GM12872 (cell line): ENCODE measurements at regions not wholly inside any gene's neighbourhood (a gene's known extent, or its start where the extent isn't known, plus 50 kb on each side); places are given as distances from the start of the nearest gene placed in this dataset.

Experiments used
- TF ChIP-seq, protein P1 (sequence below): IDR thresholded peaks from 3 replicates; pipeline ENCODE4 v1.5.1; 2011; ENCODE audit warnings: low read depth, mild to moderate bottlenecking, low read length, moderate library complexity; ENCODE audit not compliant: insufficient read depth

DNA sequence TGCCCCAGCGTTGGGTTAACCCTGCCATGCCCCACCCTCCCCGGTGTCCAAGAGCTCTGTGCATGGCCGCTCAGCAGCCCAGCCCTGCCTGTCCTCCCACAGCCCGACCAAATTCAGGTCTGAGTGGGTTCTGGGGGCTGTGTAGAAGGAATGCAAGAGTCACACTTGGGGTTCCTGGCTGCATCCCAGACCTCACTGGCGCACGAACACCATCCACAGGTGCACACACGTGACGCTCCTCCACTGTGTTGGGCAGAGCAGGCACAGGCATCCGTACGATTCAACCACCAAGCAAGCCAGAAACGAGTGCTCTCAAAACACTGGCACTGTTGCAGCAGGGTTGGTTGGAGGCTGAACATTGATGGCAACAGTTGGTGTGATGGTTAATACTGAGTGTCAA lies 93.9 kb downstream of the OLFM1 start:
- TF ChIP-seq, protein P1, sequence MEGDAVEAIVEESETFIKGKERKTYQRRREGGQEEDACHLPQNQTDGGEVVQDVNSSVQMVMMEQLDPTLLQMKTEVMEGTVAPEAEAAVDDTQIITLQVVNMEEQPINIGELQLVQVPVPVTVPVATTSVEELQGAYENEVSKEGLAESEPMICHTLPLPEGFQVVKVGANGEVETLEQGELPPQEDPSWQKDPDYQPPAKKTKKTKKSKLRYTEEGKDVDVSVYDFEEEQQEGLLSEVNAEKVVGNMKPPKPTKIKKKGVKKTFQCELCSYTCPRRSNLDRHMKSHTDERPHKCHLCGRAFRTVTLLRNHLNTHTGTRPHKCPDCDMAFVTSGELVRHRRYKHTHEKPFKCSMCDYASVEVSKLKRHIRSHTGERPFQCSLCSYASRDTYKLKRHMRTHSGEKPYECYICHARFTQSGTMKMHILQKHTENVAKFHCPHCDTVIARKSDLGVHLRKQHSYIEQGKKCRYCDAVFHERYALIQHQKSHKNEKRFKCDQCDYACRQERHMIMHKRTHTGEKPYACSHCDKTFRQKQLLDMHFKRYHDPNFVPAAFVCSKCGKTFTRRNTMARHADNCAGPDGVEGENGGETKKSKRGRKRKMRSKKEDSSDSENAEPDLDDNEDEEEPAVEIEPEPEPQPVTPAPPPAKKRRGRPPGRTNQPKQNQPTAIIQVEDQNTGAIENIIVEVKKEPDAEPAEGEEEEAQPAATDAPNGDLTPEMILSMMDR: no peak

DNA sequence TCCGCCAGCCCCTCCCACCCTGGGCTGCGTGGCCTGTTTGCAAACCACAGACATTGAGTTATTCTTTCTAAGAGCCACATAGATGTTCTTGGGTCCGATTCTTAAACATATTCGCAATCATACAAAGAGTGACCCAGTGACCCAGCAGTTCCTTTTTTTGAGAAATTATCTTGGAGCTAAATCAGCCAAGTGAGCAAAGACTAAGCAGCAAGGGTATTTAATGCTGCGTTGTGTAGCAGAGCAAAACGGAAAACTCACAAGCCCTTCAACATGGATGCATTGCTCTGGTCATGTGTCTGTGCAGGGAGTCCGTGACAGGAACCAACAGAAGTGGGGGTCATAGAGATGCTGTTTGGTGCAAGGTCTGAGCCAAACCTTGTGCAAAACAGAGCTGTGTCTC lies 95.6 kb downstream of the OLFM1 start:
- TF ChIP-seq, protein P1: no peak

DNA sequence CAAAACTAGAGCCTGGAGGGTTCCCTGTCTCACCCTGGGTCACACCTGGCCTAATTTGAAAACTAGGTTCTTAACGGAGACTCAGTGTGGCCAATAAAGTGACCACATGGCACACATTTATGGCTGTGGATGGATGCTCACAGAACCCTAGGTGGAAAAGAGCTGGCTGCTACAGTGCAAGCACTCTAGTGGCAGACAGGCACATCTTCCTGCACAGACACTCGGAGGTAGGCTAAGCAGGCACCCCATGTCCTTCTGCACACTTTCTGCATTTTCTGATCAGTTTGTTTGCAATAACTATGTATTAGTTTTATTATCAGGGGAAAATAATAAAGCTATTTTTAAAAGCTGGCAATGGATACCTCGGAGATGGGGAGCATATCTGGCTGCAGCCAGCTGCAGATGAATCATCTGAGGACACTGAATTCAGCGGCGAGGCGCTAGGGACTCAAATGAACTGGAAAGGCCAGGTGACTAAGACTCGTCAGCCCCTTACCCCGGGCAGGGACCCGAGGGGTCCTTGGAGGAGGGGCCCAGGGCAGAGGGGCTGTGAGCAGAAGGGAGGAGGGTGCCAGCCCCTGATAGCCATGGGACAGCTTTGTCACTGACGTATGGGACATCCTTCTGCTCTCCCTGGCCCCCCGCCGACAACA lies 96.2 kb downstream of the OLFM1 start:
- TF ChIP-seq, protein P1: no peak

DNA sequence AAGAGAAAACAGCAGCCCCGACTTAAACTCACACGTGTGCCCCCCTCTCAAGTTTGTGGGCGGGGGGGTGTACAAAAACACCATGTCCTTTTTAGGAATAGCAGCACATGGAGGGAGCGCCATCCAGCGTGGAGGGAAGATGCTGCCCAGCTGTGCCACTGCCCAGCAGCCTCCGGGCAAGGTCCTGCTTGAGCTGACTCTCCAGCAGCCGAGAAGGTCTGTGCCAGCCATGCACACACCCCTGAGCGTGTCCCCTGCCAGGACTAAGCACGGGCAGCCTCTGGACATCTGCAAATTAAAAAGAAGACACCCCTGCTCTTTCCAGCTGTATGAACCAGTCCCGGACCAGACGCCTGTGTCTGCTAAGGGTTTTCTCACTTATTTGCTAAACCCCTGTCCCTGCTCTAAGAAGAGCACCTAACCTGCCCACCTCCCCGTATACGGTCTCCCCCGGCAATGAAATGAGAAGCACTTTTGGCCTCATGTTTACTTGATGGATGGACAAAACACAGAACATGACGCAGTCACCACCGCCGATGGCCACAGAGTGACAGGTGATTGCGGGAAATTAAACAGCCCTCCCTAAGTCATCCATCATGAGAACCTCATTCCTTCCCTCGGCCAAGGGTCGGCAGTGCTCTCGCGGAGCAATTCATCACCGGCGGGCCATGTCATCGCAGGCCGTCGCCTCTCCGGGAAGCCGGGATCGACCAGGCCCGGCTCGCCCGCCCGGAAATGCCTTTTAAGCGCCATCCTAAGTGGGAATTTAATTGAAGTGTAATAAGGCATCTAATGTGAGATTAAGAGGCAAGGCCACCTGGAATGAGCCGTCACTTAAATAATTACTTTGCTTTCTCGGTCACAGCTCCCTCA lies 96.9 kb downstream of the OLFM1 start:
- TF ChIP-seq, protein P1: no peak

DNA sequence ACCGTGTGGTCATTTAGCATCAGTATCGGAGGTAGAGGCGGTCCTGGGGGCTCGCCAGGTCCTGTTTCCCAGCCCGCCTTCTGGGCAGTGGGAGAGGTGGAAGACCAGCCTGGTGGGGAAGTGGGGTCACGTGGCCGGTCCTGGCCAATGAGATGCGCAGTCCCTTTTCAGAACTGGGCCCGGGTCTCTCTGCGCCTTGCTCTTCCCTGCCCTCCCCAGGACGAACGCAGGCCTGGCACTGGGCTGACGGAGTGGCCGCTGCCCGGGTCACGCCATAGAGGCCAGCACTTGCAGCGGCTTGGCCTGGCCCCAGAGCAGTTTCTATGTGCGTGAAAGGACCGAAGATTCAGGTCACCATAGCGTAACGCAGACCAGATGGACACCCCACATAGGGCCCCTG lies 97.6 kb downstream of the OLFM1 start:
- TF ChIP-seq, protein P1: no peak

DNA sequence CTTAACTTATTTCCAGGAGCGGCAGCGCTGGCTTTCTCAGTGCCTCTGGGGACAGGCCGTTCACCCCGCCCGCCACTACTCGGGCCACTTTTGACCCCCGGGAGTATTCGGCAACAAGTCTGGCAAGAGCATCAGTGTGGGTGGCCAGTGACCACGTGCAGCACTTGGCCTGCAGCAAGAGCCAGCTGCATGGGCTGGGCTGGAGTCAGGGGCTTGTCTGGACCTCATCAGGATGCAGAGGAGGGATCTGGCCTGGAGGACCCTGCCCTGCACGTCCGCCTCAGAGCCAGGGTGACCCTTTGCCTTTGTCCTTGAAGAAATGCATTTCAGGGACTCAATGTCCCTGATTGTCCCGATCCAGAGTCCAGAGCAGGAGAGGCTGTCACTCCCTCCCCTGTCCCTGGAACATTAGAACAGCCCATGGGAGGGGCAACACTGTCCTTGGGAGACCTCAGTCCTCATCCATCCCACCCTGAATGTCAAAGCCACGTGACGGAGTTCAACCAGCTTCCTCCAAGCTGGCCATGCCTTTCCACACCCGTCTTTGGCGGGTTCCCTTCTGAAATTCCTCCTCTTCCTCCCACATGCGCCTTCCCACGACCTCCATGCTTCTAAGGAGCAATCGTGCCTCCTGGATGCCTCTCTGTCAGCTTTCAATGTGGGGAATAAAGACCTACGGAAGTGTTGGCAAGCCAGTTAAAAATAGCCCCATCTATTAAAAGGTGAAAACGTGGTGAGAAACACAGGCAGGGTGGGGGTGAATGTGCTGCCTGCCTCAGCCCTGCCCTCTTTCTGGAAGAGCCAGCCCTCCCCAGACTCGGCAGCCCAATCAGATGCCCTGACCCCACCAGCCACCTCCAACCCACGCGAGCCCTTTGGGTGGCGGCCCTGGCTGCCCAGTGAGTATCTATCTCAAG lies 99.0 kb downstream of the OLFM1 start:
- TF ChIP-seq, protein P1: no peak

DNA sequence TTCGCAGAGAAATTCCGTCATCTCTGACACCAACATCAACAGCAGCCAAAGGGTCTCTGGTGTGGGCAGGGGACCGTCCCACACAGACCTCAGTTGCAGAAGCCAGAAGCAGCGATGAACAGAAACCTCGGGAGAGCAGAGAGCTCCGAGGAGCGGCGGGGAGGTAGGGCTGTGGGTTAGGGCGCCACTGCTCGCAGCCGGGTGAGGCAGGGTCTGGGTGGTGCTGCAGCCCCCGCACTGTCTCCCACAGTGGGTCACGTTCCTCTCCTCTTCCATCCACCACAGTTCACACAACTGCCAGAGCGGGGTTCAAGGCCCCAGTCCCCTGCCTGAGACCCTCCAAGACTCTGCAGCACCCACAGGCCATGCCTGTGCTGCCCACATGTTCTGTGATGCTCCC lies 99.9 kb downstream of the OLFM1 start:
- TF ChIP-seq, protein P1: no peak
